Osteoblast (primary cell): ENCODE measurements at regions not wholly inside any gene's neighbourhood (a gene's known extent, or its start where the extent isn't known, plus 50 kb on each side); places are given as distances from the start of the nearest gene placed in this dataset.

Experiments
- DNase-seq: peaks from one replicate; pipeline ENCODE4 v3.0.0; 2011; ENCODE audit warnings: low spot score, mixed read lengths; ENCODE audit not compliant: insufficient read length; ENCODE audit errors: missing footprints
- H2AFZ ChIP-seq: 2 replicates; pipeline ENCODE4 v1.6.0; 2011; ENCODE audit warnings: mild to moderate bottlenecking, low read length
- H3K27ac ChIP-seq: 2 replicates; pipeline ENCODE4 v1.5.1; 2011; ENCODE audit warnings: mild to moderate bottlenecking, low read depth, low read length, moderate library complexity
- H3K27me3 ChIP-seq: 2 replicates; pipeline ENCODE4 v1.6.0; 2012; ENCODE audit warnings: mild to moderate bottlenecking, control low read depth, inconsistent platforms, low read length, moderate library complexity; ENCODE audit not compliant: insufficient read depth
- H3K36me3 ChIP-seq: 2 replicates; pipeline ENCODE4 v1.5.1; 2011; ENCODE audit warnings: mild to moderate bottlenecking, low read length, control low read depth, moderate library complexity; ENCODE audit not compliant: insufficient read depth
- H3K4me1 ChIP-seq: 2 replicates; pipeline ENCODE4 v1.5.1; 2011; ENCODE audit warnings: mild to moderate bottlenecking, low read length, control low read depth, moderate library complexity; ENCODE audit not compliant: insufficient read depth
- H3K4me2 ChIP-seq: 2 replicates; pipeline ENCODE4 v1.6.0; 2011; ENCODE audit warnings: mild to moderate bottlenecking, low read length; ENCODE audit not compliant: insufficient read depth
- H3K4me3 ChIP-seq: fragments of 200-600 bp; sonication (generic); 3 replicates; pipeline ENCODE4 v1.5.1; 2012; ENCODE audit warnings: mild to moderate bottlenecking, low read length, inconsistent platforms; ENCODE audit not compliant: insufficient read depth
- H3K79me2 ChIP-seq: 2 replicates; pipeline ENCODE4 v1.6.0; 2012; ENCODE audit warnings: mild to moderate bottlenecking, low read length, control low read depth, inconsistent platforms; ENCODE audit not compliant: insufficient read depth
- H3K9me3 ChIP-seq: 2 replicates; pipeline ENCODE4 v1.5.1; 2011; ENCODE audit warnings: low read depth, low read length, control low read depth
- H4K20me1 ChIP-seq: 2 replicates; pipeline ENCODE4 v1.6.0; 2012; ENCODE audit warnings: mild to moderate bottlenecking, low read length, control low read depth; ENCODE audit not compliant: insufficient read depth
- CTCF ChIP-seq: IDR thresholded peaks from 2 replicates; pipeline ENCODE4 v1.5.1; 2011; ENCODE audit warnings: mild to moderate bottlenecking, low read depth, low read length, moderate library complexity; ENCODE audit errors: extremely low read depth

- H3K36me3 ChIP-seq = peaks cover 34% of the 10 kb centered on the region
- H3K79me2 ChIP-seq = peaks cover 53% of the 10 kb centered on the region
- H2AFZ ChIP-seq = no peak overlapping the region
- DNase-seq = no peak
- peak overlapping the region; percentile 36 for H3K27ac ChIP-seq
- peaks cover 40% of the 10 kb centered on the region for H3K4me1 ChIP-seq
- H3K4me2 ChIP-seq = peak overlapping the region; percentile 44
- H3K4me3 ChIP-seq = peak overlapping the region; percentile 48
- no peak for TF ChIP-seq CTCF
- H4K20me1 ChIP-seq = no peaks in the 10 kb centered on the region
- no peaks in the 10 kb centered on the region for H3K27me3 ChIP-seq
- H3K9me3 ChIP-seq = peaks cover 1% of the 10 kb centered on the region
These were observed 539.6 kb upstream of the CCDC54 start for GRCh38 chr3:106837616-106838015.

GRCh38 chr3:106839576-106840280 is 537.5 kb upstream of the CCDC54 start:
- Histone ChIP-seq H3K27me3 (no peaks in the 10 kb centered on the region), H3K36me3 (peaks cover 28% of the 10 kb centered on the region), H3K4me2 (peak overlapping the region; percentile 52), H3K9me3 (no peaks in the 10 kb centered on the region), H2AFZ (peak overlapping the region; percentile 0), H3K27ac (peak overlapping the region; percentile 39), H3K4me3 (peak overlapping the region; percentile 56), H3K79me2 (peaks cover 46% of the 10 kb centered on the region), H4K20me1 (no peaks in the 10 kb centered on the region), H3K4me1 (peaks cover 57% of the 10 kb centered on the region)
- peak; percentile 4 for DNase-seq
- no peak for TF ChIP-seq CTCF

GRCh38 chr3:106840319-106840718 is 536.9 kb upstream of the CCDC54 start:
- DNase-seq = no peak
- no peak for TF ChIP-seq CTCF
- peak overlapping the region; percentile 56 for H3K4me3 ChIP-seq
- H3K79me2 ChIP-seq = peaks cover 40% of the 10 kb centered on the region
- no peaks in the 10 kb centered on the region for H3K27me3 ChIP-seq
- peaks cover 28% of the 10 kb centered on the region for H3K36me3 ChIP-seq
- H3K27ac ChIP-seq = peak overlapping the region; percentile 39
- peak overlapping the region; percentile 52 for H3K4me2 ChIP-seq
- H3K4me1 ChIP-seq = peaks cover 63% of the 10 kb centered on the region
- no peak overlapping the region for H2AFZ ChIP-seq
- no peaks in the 10 kb centered on the region for H4K20me1 ChIP-seq
- H3K9me3 ChIP-seq = no peaks in the 10 kb centered on the region

- Histone ChIP-seq H3K36me3 (peaks cover 25% of the 10 kb centered on the region), H3K4me1 (peaks cover 69% of the 10 kb centered on the region), H3K79me2 (peaks cover 31% of the 10 kb centered on the region), H3K4me2 (peak overlapping the region; percentile 31), H3K9me3 (no peaks in the 10 kb centered on the region), H3K27ac (peak overlapping the region; percentile 39), H4K20me1 (no peaks in the 10 kb centered on the region), H2AFZ (no peak overlapping the region), H3K4me3 (no peak overlapping the region), H3K27me3 (no peaks in the 10 kb centered on the region)
- TF ChIP-seq CTCF = no peak
- DNase-seq = peak; percentile 18
These were observed 535.1 kb upstream of the CCDC54 start for GRCh38 chr3:106842151-106842550.
